Left ventricle myocardium inferior (tissue), 1 donor: ENCODE measurements at regions not wholly inside any gene's neighbourhood (a gene's known extent, or its start where the extent isn't known, plus 50 kb on each side); places are given as distances from the start of the nearest gene placed in this dataset.
A peak's percentile ranks its signal among the peaks of the same experiment; 100 is the strongest.
"Not testable (repeated sequence)": the region's sequence is repeated elsewhere in the genome, so short reads cannot be mapped to it uniquely, and the experiment has no call there.

ENCODE experiments used
- DNase-seq: peaks from one replicate; pipeline ENCODE4 v3.0.0-alpha.2; 2020
- H3K27ac ChIP-seq: fragments of 200-600 bp; replicated peaks from 2 replicates; pipeline ENCODE4 v1.8.0; 2021
- H3K27me3 ChIP-seq: fragments of 200-600 bp; 2 replicates; pipeline ENCODE4 v1.8.0; 2021; ENCODE audit warnings: low read depth
- H3K36me3 ChIP-seq: fragments of 200-600 bp; 2 replicates; pipeline ENCODE4 v1.8.0; 2021
- H3K4me1 ChIP-seq: fragments of 200-600 bp; 2 replicates; pipeline ENCODE4 v1.8.0; 2021
- H3K4me3 ChIP-seq: fragments of 200-600 bp; 2 replicates; pipeline ENCODE4 v1.8.0; 2021; ENCODE audit warnings: mild to moderate bottlenecking, moderate library complexity
- H3K9me3 ChIP-seq: fragments of 200-600 bp; replicated peaks from 2 replicates; pipeline ENCODE4 v1.8.0; 2021
- intact Hi-C: fragments of 100-400 bp; cut with micrococcal nuclease; formaldehyde crosslinking; loops from one replicate; pipeline ENCODE4 v1.11.0; 2022
- donor health status: DM: no; HTN: yes; CAD: no; lungs with severe emphysema.

DNA sequence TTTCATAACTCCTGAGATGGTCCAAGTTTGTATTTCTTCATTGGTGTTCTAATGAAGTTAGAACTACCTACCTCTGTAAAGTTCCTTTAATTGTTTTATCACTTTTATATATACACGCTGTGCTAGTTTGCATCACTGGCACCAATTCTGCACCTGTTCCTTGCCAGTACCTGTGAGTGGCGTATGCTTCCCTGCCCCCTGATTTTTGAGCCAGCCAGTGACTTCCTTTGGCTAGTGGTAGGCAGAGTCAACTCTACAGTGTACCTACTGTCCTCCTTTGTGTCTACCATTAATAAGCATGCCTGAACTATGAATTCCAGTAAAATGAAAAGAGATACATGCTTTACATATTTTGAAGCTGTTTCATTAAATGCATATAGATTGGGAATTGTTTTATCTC, 186.8 kb upstream of the SPATA31A3 start:
- H3K9me3 ChIP-seq, H3K36me3 ChIP-seq, DNase-seq, H3K27ac ChIP-seq, H3K4me3 ChIP-seq, H3K4me1 ChIP-seq, intact Hi-C loops, H3K27me3 ChIP-seq: not testable (repeated sequence)

DNA sequence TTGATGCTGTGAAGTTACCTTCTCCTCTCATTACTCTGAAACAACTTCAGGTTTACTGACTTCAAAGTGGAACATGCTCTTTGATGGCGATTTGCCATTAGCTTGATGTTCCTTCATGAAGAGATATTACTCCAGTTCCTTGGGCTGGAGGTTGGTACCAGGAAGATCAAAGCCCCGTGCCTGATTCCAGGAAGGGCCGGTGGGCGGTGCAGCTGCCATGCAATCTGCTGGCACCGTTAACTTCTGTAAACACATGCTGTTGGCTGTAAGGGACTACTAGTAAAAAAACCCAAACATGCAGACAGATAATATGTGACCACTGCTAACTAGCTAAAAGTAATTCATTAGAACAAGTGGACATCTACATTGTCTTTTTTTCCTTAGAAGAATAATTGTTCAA, 182.8 kb upstream of the SPATA31A3 start:
- H3K27ac ChIP-seq, H3K9me3 ChIP-seq, DNase-seq, H3K4me1 ChIP-seq, H3K36me3 ChIP-seq, intact Hi-C loops, H3K27me3 ChIP-seq, H3K4me3 ChIP-seq: not testable (repeated sequence)

GRCh38 chr9:67171721-67172120, 179.4 kb upstream of the SPATA31A3 start:
- H3K4me3 ChIP-seq, H3K36me3 ChIP-seq, intact Hi-C loops, H3K4me1 ChIP-seq, H3K27ac ChIP-seq, H3K9me3 ChIP-seq, DNase-seq, H3K27me3 ChIP-seq: not testable (repeated sequence)

DNA sequence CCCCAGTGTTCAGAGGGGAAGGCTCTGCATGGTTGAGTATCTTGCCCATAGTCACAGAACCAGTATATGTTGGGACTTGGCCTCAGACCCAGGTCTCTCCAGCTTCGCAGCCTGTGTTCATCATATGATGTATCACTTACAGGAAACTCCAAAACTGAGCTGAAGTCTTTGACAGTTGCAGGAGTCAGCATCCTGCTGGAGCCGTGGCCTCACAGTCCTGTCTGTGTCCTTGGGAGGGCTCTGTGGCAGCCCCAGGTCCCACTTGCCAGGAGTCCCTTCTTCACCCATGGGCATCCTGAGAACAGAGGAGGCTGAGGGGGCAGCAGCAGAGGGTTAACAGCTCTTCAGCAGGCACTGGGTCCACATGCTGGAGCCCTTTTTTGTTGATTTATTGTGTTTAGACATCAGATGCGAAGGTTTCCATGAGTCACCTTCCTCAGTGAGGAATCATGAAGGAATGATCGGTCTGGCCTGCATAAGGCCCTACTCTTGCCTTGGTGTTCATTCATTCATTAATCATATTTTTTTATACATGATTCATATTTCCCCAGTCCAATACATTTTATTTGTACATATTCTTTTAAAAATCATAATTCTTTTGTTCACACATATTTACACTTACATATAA, 176.3 kb upstream of the SPATA31A3 start:
- H3K27me3 ChIP-seq, H3K27ac ChIP-seq, H3K4me3 ChIP-seq, intact Hi-C loops, H3K36me3 ChIP-seq, H3K4me1 ChIP-seq, DNase-seq, H3K9me3 ChIP-seq: not testable (repeated sequence)

GRCh38 chr9:67166335-67166734, 174.0 kb upstream of the SPATA31A3 start:
- DNase-seq, H3K27me3 ChIP-seq, intact Hi-C loops, H3K27ac ChIP-seq, H3K4me1 ChIP-seq, H3K36me3 ChIP-seq, H3K4me3 ChIP-seq, H3K9me3 ChIP-seq: not testable (repeated sequence)

- H3K27ac ChIP-seq, intact Hi-C loops, H3K4me3 ChIP-seq, DNase-seq, H3K9me3 ChIP-seq, H3K4me1 ChIP-seq, H3K27me3 ChIP-seq, H3K36me3 ChIP-seq: not testable (repeated sequence)
Measured at GRCh38 chr9:67162827-67163226, 170.5 kb upstream of the SPATA31A3 start.

GRCh38 chr9:67155218-67155617, 162.9 kb upstream of the SPATA31A3 start:
- H3K4me1 ChIP-seq, H3K27ac ChIP-seq, DNase-seq, H3K4me3 ChIP-seq, H3K9me3 ChIP-seq, intact Hi-C loops, H3K27me3 ChIP-seq, H3K36me3 ChIP-seq: not testable (repeated sequence)

GRCh38 chr9:67153501-67153900, 161.2 kb upstream of the SPATA31A3 start:
- DNase-seq, H3K27ac ChIP-seq, H3K4me3 ChIP-seq, H3K36me3 ChIP-seq, H3K4me1 ChIP-seq, H3K9me3 ChIP-seq, H3K27me3 ChIP-seq, intact Hi-C loops: not testable (repeated sequence)

DNA sequence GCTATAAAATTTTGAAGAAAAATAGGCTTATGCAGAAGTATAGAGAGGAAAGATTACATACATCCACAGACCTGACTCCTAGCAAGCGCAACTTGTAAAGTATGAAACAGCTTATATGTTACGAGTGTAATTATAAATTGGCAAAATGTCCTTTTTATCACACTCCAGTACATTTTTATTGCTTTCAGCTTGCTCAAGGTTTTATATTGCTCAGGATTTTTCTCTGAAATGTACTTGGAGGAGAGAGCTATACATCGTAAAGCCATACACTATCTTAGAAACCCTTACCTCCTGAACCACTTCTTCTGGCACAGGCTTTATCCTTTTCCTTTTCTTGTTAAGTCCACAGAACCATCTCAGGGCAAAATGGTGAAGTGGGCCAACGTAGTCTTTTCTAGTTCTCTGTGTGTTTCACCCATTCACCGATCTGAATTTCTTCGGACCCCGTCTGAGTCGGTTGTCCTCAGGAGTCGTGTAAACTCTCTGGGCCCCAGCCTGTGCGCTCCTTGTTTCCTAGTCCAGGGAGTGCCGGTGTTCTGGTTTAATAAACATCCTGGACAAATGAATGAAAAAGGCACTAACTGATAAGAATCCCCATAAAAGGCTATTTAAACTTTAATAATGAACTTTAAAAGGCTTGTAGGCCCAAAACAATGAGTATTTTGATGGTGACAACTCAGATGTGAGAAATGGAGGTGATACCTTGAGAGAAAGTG, 150.2 kb upstream of the SPATA31A3 start:
- H3K27me3 ChIP-seq, H3K4me3 ChIP-seq, H3K9me3 ChIP-seq, intact Hi-C loops, H3K36me3 ChIP-seq, H3K27ac ChIP-seq, DNase-seq, H3K4me1 ChIP-seq: not testable (repeated sequence)

GRCh38 chr9:67136376-67136775, 144.0 kb upstream of the SPATA31A3 start:
- DNase-seq, H3K27me3 ChIP-seq, H3K4me1 ChIP-seq, H3K9me3 ChIP-seq, H3K36me3 ChIP-seq, H3K27ac ChIP-seq, intact Hi-C loops, H3K4me3 ChIP-seq: not testable (repeated sequence)

- H3K4me3 ChIP-seq, H3K36me3 ChIP-seq, intact Hi-C loops, H3K9me3 ChIP-seq, H3K27me3 ChIP-seq, DNase-seq, H3K27ac ChIP-seq, H3K4me1 ChIP-seq: not testable (repeated sequence)
Measured at GRCh38 chr9:67133124-67133523, 140.8 kb upstream of the SPATA31A3 start.

GRCh38 chr9:67116761-67117160, 124.4 kb upstream of the SPATA31A3 start:
- H3K9me3 ChIP-seq, H3K4me1 ChIP-seq, H3K36me3 ChIP-seq, intact Hi-C loops, H3K4me3 ChIP-seq, H3K27me3 ChIP-seq, H3K27ac ChIP-seq: not testable (repeated sequence)
- peak; percentile 11 for DNase-seq

DNA sequence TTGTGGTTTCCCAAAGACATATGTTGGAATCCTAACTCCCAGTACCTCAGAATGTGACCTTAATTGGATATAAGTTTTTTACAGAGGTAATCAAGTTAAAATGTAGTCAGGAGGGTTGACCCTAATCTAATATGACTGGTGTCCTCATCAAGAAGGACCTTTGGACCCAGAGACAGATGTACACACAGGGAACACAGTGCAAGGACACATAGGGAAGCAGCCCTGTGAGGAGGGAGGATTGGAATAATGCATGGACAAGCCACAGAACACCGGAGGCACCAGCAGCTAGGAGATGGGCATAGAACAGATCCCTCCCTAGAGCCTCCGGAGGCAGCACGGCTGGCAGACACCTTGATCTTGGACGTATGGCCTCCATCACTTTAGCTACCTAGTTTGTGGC, 119.8 kb upstream of the SPATA31A3 start:
- DNase-seq, result not testable (repeated sequence)

GRCh38 chr9:67111733-67112132, 119.4 kb upstream of the SPATA31A3 start:
- DNase-seq, H3K4me3 ChIP-seq, H3K36me3 ChIP-seq, H3K27me3 ChIP-seq, H3K9me3 ChIP-seq, intact Hi-C loops, H3K27ac ChIP-seq, H3K4me1 ChIP-seq: not testable (repeated sequence)

More for the DNA sequence above, 119.8 kb upstream of the SPATA31A3 start:
- H3K36me3 ChIP-seq, H3K9me3 ChIP-seq, H3K27ac ChIP-seq, H3K4me1 ChIP-seq, intact Hi-C loops, H3K4me3 ChIP-seq, H3K27me3 ChIP-seq: not testable (repeated sequence)
